Kidney tubule cell (primary cell): ENCODE measurements at regions not wholly inside any gene's neighbourhood (a gene's known extent, or its start where the extent isn't known, plus 50 kb on each side); places are given as distances from the start of the nearest gene placed in this dataset.

Experiments
- DNase-seq: peaks from one replicate; pipeline ENCODE4 v3.0.0-alpha.2; 2018; ENCODE audit warnings: low spot score

- no peak for DNase-seq
Measured at GRCh38 chr4:144574509-144574908, 71.4 kb upstream of the HHIP start.

- DNase-seq: peak; percentile 29
Measured at GRCh38 chr4:144575181-144575580, 70.8 kb upstream of the HHIP start.

DNA sequence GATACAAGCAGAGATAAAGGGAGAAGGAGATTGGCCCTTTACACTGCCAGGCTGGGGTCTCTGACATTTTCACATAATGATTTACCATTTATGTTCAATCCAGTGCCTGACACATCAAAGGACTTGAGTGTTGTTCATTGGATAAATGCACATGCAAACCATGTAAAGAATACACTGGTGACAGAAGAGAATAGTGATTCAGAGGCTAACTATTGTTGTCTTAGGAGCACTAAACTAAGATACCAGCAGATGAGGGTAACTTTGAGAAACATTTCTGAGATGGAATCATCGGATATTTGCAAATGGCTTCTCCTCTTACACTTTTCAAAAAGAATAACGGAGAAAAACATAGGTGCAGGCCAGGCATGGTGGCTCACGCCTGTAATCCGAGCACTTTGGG is 67.3 kb upstream of the HHIP start:
- peak; percentile 61 for DNase-seq

DNA sequence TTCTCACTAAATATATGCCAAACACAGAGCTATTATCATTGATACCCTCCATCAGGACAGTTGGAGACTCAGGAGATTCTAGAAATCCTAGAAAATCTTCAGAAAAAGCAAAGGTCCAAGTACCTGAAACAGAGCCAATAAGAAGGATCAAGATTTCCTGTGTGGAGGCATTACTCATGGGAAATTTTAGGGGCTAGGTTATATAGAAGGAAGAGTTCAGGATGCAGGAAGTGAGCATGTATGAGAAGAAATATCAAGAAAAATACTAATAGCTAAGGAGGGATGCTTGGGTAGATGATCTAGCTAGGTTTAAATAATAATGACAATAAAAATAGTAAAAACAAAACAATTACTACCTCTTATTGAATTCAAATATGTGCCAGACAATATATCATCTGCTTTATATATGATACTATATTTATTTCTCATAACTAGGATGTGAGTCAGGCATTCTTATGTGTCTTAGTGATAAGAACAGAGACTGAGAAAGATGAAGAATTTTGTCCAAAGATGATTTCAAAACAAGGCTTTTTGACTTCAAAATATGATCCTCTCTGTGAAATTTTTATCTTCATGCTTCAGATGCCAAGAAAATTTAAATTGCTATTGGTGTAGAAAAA is 66.4 kb upstream of the HHIP start:
- DNase-seq: peak; percentile 71

DNA sequence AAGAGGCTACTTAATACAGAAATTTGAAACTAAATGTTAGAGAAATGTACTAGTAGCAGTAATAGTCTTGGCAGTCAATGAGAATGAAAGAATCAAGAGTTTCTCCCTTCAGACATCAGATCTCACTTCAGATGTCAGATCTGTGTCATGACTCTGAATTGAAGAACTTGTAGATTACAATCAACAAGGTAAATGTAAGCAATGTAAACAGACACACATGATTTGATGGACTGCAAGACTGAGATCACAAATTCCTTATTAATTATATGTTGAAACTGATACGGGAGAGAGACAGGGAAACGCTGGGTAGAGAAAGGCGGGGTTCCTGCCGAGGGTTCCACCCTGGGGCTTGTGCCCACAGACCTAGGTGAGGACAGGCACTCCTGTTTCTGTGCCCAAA is 65.5 kb upstream of the HHIP start:
- no peak for DNase-seq

- DNase-seq: peak; percentile 79
Measured at GRCh38 chr4:144582105-144582850, 63.7 kb upstream of the HHIP start.

DNA sequence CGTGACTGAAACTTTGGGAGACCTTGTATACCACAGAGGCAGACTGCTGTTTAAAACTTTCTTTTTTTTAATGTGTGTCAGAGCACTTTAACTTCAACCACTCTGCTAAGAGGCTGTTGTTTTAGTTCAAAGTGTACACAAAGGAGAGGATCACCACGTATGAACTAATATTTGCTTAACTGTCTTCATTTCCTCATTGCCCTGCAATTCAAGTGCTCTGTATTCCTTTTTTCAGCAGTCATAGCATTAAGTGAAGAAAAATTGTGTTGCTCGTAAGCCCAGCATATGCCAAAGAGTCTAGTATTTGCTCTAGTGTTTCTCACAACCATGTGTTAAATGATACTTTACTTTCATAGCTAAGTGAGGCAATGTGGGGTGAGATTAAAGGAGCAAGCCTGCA is 63.0 kb upstream of the HHIP start:
- DNase-seq: peak; percentile 54

GRCh38 chr4:144583658-144584057 is 62.3 kb upstream of the HHIP start:
- DNase-seq: peak; percentile 83

GRCh38 chr4:144584428-144584827 is 61.5 kb upstream of the HHIP start:
- DNase-seq: no peak

GRCh38 chr4:144589512-144589911 is 56.4 kb upstream of the HHIP start:
- no peak for DNase-seq

- DNase-seq: no peak
Measured at GRCh38 chr4:144590020-144590419, 55.9 kb upstream of the HHIP start.

DNA sequence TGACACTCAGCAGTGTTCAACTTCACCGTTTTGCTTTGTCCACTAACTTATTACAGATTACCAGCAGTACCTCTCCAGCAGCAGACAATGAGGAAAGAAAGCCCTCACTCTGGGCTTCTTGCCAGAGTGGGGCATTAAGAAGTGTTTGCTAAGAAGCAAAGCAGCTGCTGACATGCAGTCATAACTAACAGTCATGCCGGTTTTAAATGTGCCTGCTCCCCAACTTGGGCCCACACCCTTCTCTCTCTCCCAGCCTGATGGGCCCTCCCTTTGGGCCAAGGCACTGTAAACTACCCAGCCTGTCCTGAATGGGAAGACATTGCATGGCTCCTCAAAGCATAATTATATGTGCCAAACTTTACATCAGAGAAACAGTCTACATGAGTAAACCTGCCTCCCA is 54.6 kb upstream of the HHIP start:
- DNase-seq: peak; percentile 82

- DNase-seq: no peak
Measured at GRCh38 chr4:144592264-144592663, 53.7 kb upstream of the HHIP start.

DNA sequence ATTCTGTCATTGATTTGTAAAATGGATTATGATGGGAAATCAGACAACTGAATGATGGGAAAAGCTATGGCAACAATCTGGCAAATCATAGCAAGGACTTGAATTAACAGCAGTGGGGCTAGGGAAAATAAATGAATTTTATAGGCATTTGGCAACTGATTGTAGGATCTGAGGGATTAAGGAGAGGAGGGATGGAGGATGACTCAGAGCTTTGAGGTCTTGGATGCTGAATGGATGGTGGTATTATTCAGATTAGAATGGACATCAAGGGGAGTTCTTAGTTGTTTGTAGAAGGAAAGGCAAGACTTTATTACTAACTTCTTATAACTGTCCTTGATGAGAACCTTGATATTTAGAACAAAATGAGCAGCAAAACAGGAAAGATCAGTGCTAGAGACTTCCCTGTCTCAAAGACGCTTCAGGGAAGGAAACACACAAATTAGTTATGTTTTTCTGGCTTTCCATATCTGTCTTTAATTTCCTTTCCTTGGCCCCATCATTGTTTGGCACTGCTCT is 51.4 kb upstream of the HHIP start:
- DNase-seq: no peak

DNA sequence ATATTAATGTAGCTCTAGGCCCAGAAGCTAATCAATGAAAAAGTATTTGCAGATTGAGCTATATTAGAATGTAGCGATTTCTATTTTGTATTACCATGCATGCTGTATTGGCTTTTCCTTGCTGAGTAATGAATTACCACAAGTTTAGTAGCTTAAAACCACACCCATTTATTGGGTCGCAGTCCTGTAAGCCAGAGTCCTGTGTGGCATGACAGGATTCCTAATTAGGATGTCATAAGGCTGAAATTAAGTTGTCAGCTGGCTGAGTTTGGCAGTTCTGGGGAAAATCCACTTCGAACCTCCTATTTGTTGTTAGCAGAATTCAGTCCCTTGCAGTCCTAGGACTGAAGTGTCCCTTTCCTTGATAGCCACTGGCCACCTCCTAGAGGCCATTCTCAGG is 50.3 kb upstream of the HHIP start:
- DNase-seq: no peak
